Activated T-helper 2 cell treated with anti-CD3 and anti-CD28 coated beads, Interferon-gamma antibody, Interleukin-2, Interleukin-4, amounts not matched to agents 10 μg/mL and 5 μg/mL and 100 μg/mL, durations not matched to agents 14 hours and 24 hours and 36 hours (primary cell): ENCODE measurements at regions not wholly inside any gene's neighbourhood (a gene's known extent, or its start where the extent isn't known, plus 50 kb on each side); places are given as distances from the start of the nearest gene placed in this dataset.
"Not testable (repeated sequence)": the region's sequence is repeated elsewhere in the genome, so short reads cannot be mapped to it uniquely, and the experiment has no call there.

Experiments used
- DNase-seq: peaks from one replicate; pipeline ENCODE4 v3.0.0; 2021; ENCODE audit warnings: low spot score
- H3K27ac Mint-ChIP-seq: one replicate; pipeline ENCODE4 v1.8.0; 2021; ENCODE audit warnings: mixed read lengths
- H3K27me3 Mint-ChIP-seq: one replicate; pipeline ENCODE4 v1.8.0; 2021; ENCODE audit warnings: low read depth, mixed read lengths
- H3K36me3 Mint-ChIP-seq: one replicate; pipeline ENCODE4 v1.8.0; 2021; ENCODE audit warnings: low read depth, mixed read lengths
- H3K4me1 Mint-ChIP-seq: one replicate; pipeline ENCODE4 v1.8.0; 2021; ENCODE audit warnings: low read depth, mixed read lengths
- H3K4me3 Mint-ChIP-seq: one replicate; pipeline ENCODE4 v1.8.0; 2021; ENCODE audit warnings: low read depth, mild to moderate bottlenecking, moderate library complexity, mixed read lengths
- H3K9me3 Mint-ChIP-seq: one replicate; pipeline ENCODE4 v1.8.0; 2021; ENCODE audit warnings: mixed read lengths
- intact Hi-C: fragments of 100-400 bp; cut with micrococcal nuclease; formaldehyde crosslinking; loops from one replicate; pipeline ENCODE4 v1.15.1; 2023

DNA sequence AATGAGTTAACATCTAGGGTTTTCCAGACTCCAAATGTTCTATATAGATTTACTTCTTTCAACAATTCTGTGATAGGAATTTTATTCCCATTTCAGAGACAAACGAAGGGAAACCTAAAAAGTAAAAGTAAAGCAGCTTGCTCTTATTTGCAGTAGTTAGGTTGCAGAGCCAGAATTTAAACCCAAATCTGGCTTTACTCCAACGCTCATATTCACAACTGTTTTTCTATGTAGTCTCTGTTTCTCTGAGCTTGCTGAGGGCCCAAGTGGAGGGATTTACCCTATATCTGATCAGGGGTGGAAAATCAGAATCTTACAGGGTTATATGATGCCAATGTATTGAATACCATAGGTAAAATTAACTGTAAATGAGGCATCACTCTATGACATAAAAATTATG lies 599.1 kb upstream of the GRIA3 start:
- H3K9me3 Mint-ChIP-seq = no peaks in the 10 kb centered on the region
- H3K27me3 Mint-ChIP-seq = no peaks in the 10 kb centered on the region
- no peak overlapping the region for H3K27ac Mint-ChIP-seq
- no peak overlapping the region for H3K4me3 Mint-ChIP-seq
- no peaks in the 10 kb centered on the region for H3K4me1 Mint-ChIP-seq
- no peak for DNase-seq
- no peaks in the 10 kb centered on the region for H3K36me3 Mint-ChIP-seq
- intact Hi-C loops = no loop called here

DNA sequence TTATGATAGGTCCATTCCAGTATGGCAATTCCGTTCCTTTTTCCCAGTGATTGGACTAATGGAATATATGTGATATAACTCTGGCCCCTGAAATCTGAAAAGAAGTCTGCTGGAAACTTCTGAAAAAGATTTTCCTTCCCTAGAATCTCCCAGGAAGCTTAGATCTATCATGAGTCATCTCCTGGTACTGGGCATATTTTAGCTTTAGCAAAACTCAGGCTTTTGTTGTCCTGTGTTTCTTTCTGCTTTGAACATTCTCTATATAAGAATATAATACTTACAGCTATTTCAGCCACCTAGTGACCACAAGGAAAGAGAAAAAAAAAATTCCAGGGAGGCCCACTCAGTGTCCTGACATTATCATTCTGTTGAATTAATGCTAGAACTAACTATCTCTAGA lies 597.2 kb upstream of the GRIA3 start:
- no peak overlapping the region for H3K4me3 Mint-ChIP-seq
- no peaks in the 10 kb centered on the region for H3K4me1 Mint-ChIP-seq
- no peaks in the 10 kb centered on the region for H3K9me3 Mint-ChIP-seq
- DNase-seq = no peak
- no peak overlapping the region for H3K27ac Mint-ChIP-seq
- no peaks in the 10 kb centered on the region for H3K27me3 Mint-ChIP-seq
- intact Hi-C loops = no loop called here
- H3K36me3 Mint-ChIP-seq = no peaks in the 10 kb centered on the region

DNA sequence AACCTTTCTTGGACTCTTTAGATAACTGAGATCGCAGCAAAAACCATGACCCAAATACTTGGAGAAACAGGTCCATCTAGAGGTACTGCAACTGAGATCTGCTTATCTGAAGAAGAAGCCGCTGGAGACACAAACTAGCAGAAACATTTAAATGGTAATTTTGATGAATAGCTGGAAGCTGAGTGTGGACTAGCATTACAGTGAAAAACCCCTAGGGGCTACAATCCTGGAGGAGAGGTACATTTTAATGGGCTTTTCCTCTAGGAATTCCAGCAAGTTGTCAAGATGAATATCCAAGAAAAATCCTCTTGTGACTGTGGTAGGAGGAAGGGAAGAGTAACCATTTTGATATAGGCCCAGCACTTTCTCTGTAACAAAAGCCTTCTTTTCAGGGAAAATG lies 592.5 kb upstream of the GRIA3 start:
- H3K4me1 Mint-ChIP-seq = no peaks in the 10 kb centered on the region
- no peak overlapping the region for H3K4me3 Mint-ChIP-seq
- intact Hi-C loops = no loop called here
- no peaks in the 10 kb centered on the region for H3K36me3 Mint-ChIP-seq
- no peaks in the 10 kb centered on the region for H3K27me3 Mint-ChIP-seq
- no peak overlapping the region for H3K27ac Mint-ChIP-seq
- H3K9me3 Mint-ChIP-seq = no peaks in the 10 kb centered on the region
- DNase-seq = no peak

DNA sequence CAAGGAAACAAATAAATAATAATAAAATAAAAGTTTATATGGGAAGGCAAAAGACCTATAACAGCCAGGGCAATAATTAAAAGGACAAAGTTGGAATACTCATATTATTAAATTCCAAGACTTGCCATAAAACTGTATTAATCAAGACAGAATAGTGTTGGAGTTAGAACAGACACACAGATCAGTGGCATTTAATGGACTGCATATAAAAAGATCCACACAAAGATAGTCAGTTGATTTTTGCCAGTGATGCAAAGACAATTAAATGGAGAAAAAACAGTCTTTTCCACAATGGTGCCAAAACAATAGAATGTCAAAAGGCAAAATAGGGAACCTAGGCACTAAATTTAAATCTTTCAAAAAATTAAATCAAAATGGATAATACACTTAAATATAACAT lies 587.1 kb upstream of the GRIA3 start:
- Mint-ChIP-seq H3K9me3 (no peaks in the 10 kb centered on the region), H3K4me3 (no peak overlapping the region), H3K4me1 (no peaks in the 10 kb centered on the region), H3K27me3 (no peaks in the 10 kb centered on the region), H3K27ac (no peak overlapping the region), H3K36me3 (no peaks in the 10 kb centered on the region)
- intact Hi-C loops = no loop called here
- no peak for DNase-seq

DNA sequence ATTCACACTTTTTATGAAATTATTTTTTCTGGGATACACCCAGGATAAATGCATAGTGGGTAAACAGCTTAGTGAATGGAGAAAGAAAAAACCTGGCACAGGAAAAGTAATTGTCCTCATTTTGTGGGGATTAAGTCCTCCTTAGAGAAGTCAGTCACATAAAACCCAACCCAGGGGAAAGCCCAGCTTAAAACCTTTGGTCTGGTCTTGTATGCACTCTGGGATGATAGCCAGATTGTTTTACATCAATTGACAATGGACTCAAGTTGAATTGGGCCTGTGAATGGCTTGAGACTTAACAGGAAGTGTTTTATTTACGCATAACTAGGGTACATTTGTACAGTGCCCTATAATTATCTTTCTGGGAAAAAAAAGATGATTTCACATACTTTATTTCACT lies 561.3 kb upstream of the GRIA3 start:
- intact Hi-C loops = no loop called here
- Mint-ChIP-seq H3K36me3 (no peaks in the 10 kb centered on the region), H3K4me3 (no peak overlapping the region)

DNA sequence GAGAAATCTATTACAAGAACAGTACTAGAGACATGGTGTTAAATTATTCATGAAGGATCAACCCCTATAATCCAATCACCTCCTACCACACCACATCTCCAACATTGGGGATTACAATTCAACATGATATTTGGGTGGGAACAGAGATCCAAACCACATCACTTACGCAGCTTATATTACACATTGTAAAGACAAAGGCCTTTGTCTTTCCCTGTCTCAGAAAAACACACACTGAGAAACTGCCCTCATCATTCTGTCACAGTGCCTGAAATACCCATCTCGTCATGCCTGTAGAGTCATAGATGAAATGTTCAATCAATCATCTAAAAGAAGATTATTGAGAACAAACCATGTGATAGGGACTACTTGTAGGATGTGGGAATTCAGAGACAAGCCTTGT lies 558.8 kb upstream of the GRIA3 start:
- Mint-ChIP-seq H3K4me3 (no peak overlapping the region), H3K4me1 (no peaks in the 10 kb centered on the region), H3K27ac (no peak overlapping the region), H3K27me3 (no peaks in the 10 kb centered on the region), H3K36me3 (no peaks in the 10 kb centered on the region), H3K9me3 (peaks cover 8% of the 10 kb centered on the region)
- intact Hi-C loops = no loop called here
- DNase-seq = no peak

More for the DNA sequence above, 561.3 kb upstream of the GRIA3 start:
- no peak for DNase-seq
- H3K27ac Mint-ChIP-seq = no peak overlapping the region
- H3K9me3 Mint-ChIP-seq = peaks cover 15% of the 10 kb centered on the region
- H3K4me1 Mint-ChIP-seq = no peaks in the 10 kb centered on the region
- no peaks in the 10 kb centered on the region for H3K27me3 Mint-ChIP-seq

DNA sequence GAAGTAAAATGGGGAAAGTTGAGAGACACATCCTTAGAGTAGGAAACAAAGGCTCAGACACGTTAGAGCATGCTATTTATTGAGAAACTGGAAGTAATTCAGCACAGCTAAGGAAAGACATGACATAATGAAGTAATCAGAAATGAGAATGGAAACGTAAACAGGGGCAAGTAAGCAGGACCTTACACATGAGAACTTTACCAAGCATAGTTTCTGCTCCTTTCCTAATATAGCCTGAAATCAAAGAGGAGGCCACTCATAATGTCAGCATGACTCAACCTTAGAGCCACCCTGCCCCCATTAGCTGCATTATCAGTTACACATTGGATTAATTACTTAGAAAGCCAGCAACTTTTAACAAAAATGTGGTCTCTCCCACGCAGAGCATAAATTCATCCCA lies 558.3 kb upstream of the GRIA3 start:
- no peak for DNase-seq
- peaks cover 2% of the 10 kb centered on the region for H3K9me3 Mint-ChIP-seq
- H3K4me1 Mint-ChIP-seq = no peaks in the 10 kb centered on the region
- H3K4me3 Mint-ChIP-seq = no peak overlapping the region
- intact Hi-C loops = no loop called here
- H3K36me3 Mint-ChIP-seq = no peaks in the 10 kb centered on the region
- H3K27ac Mint-ChIP-seq = no peak overlapping the region
- H3K27me3 Mint-ChIP-seq = no peaks in the 10 kb centered on the region

DNA sequence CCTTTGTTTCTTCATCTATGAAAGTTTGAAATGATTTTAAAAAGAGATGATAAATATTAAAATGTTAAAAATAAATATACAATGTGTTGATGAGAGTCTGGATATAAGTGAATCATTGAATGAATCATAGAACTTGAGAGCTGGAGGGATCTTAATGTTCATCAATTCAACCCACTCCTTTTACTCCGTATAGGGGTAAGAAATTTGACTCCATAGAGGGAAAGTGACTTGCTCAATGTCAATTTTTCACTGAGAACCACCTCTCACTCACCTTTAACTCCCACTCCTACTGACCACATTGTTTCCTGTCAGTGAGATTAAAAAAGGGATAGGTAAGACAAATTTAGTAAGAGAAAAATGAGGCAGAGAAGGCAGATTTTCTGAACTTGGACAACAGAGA lies 557.2 kb upstream of the GRIA3 start:
- Mint-ChIP-seq H3K27ac (no peak overlapping the region), H3K9me3 (no peaks in the 10 kb centered on the region), H3K4me3 (no peak overlapping the region), H3K36me3 (no peaks in the 10 kb centered on the region), H3K27me3 (no peaks in the 10 kb centered on the region), H3K4me1 (no peaks in the 10 kb centered on the region)
- intact Hi-C loops = no loop called here
- no peak for DNase-seq

DNA sequence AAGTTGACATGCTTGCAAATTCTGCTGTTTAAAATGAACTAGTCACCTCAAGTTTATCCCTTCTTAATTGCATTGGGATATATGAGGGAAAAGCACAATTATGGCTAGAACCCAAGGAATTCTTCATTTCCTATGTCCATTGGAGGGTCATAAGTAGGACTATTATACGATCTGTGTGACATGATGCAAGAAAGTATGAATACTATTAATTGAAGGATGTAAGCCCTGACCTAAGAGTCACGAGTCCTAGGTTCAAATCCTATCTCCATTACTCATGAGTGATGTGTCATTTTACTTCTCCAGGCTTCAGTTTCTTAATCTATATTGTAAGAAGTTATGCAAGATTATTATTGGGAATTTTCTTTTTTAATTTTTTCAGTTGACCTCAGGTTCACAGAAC lies 542.9 kb upstream of the GRIA3 start:
- H3K9me3 Mint-ChIP-seq = no peaks in the 10 kb centered on the region
- H3K27me3 Mint-ChIP-seq = no peaks in the 10 kb centered on the region
- intact Hi-C loops = no loop called here
- H3K4me1 Mint-ChIP-seq = no peaks in the 10 kb centered on the region
- no peak overlapping the region for H3K4me3 Mint-ChIP-seq
- no peaks in the 10 kb centered on the region for H3K36me3 Mint-ChIP-seq
- DNase-seq = no peak
- no peak overlapping the region for H3K27ac Mint-ChIP-seq

DNA sequence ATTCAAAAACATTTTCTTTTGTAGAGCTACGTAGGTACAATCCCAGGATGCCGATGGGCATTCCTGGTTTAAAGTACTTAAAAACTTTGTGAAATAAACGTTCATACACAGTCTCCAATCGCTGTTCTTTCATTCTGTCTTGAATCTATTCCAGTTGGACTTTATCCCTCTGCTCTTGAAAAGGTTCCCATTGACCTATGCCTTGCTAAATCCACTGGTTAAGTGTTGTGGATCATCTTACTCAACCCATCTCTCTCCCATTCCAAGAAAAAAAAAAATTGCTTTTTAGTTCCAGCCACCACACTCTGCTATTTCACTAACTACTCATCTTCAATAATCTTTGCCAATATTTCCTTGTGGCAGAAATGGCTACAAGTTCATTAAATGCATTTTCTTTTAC lies 542.3 kb upstream of the GRIA3 start:
- Mint-ChIP-seq H3K9me3 (no peaks in the 10 kb centered on the region), H3K27ac (no peak overlapping the region), H3K27me3 (no peaks in the 10 kb centered on the region), H3K4me3 (no peak overlapping the region), H3K4me1 (no peaks in the 10 kb centered on the region), H3K36me3 (no peaks in the 10 kb centered on the region)
- intact Hi-C loops = no loop called here
- no peak for DNase-seq

DNA sequence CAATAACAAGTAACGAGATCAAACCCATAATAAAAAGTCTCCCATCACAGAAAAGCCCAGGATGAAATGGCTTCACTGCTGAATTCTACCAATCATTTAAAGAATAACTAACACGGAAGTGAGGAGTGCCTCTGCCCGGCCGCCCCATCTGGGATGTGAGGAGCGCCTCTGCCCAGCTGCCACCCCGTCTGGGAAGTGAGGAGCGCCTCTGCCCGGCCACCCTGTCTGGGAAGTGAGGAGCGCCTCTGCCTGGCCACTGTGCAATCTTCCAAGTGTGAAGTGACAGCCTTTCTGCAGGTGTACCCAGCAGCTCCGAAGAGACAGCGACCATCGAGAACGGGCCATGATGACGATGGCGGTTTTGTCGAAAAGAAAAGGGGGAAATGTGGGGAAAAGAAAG lies 528.8 kb upstream of the GRIA3 start:
- H3K9me3 Mint-ChIP-seq = peaks cover 15% of the 10 kb centered on the region
- H3K4me1 Mint-ChIP-seq, H3K36me3 Mint-ChIP-seq, DNase-seq, intact Hi-C loops, H3K27ac Mint-ChIP-seq, H3K4me3 Mint-ChIP-seq, H3K27me3 Mint-ChIP-seq: not testable (repeated sequence)

DNA sequence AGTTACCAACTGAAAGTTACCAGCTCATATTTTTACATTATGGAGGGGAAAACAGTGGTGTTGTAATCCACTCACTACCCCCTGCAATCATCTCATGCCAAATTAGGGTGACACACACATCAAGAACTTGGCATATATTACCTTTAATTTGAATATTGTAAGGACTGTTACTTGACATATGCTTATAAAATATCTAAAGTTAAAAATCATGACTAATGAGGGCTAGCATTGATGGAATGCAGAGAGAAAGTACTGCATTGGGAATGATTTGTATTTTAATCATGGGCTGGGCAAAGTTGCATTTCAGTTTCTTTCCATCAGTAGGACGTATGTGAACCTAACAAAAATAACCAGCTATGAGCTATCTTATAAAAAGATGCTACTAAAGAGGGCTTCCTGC lies 517.5 kb upstream of the GRIA3 start:
- Mint-ChIP-seq H3K36me3 (no peaks in the 10 kb centered on the region), H3K9me3 (peaks cover 4% of the 10 kb centered on the region), H3K4me1 (no peaks in the 10 kb centered on the region), H3K4me3 (no peak overlapping the region), H3K27ac (no peak overlapping the region), H3K27me3 (no peaks in the 10 kb centered on the region)
- intact Hi-C loops = no loop called here
- no peak for DNase-seq

DNA sequence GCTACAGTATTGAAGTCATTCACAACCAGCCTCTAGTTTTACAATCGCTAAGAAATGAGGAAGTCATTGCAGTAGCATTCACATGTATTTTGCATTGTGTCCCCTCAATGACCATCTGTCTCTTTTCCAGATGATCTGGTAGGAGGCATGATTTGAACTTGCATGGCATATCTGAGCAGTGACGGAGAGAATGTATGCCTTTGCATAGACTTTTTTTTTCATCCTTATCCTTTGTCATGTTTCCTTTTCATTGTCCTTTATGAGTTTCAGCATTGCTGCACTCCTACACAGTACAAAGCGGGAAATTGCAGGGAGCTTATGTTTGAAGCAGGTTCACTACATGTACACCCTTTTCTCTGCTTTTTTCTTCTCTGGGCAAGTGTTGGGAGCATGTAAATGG lies 516.4 kb upstream of the GRIA3 start:
- intact Hi-C loops = no loop called here
- Mint-ChIP-seq H3K4me1 (no peaks in the 10 kb centered on the region), H3K36me3 (no peaks in the 10 kb centered on the region), H3K9me3 (peaks cover 4% of the 10 kb centered on the region), H3K27ac (no peak overlapping the region), H3K4me3 (no peak overlapping the region), H3K27me3 (no peaks in the 10 kb centered on the region)
- no peak for DNase-seq

DNA sequence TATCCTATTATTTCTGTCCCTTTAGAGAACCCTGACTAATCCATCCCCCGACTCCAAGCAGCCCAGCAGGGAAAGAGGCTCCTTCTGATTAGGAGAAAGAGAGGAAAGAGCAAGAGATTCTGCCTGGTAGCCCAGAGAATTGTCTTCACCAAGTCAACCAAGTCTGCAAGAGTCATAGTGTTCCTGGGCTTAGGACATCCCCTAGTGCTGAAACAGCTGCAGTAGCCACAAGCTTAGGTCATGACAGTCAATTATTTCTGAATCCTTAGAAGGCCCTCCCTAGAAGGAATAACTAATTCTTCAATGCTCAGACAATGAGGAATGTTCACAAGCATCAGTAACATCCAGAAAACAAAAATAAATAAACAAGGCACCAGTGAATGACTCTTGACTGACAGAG lies 480.3 kb upstream of the GRIA3 start:
- intact Hi-C loops = no loop called here
- H3K4me1 Mint-ChIP-seq = no peaks in the 10 kb centered on the region
- no peaks in the 10 kb centered on the region for H3K27me3 Mint-ChIP-seq
- H3K27ac Mint-ChIP-seq = no peak overlapping the region
- no peak overlapping the region for H3K4me3 Mint-ChIP-seq
- H3K9me3 Mint-ChIP-seq = peaks cover 12% of the 10 kb centered on the region
- H3K36me3 Mint-ChIP-seq = no peaks in the 10 kb centered on the region
- no peak for DNase-seq
